ENCODE measurements at regions not wholly inside any gene's neighbourhood (a gene's known extent, or its start where the extent isn't known, plus 50 kb on each side); places are given as distances from the start of the nearest gene placed in this dataset.
"Not testable (repeated sequence)": the region's sequence is repeated elsewhere in the genome, so short reads cannot be mapped to it uniquely, and the experiment has no call there.

DNA sequence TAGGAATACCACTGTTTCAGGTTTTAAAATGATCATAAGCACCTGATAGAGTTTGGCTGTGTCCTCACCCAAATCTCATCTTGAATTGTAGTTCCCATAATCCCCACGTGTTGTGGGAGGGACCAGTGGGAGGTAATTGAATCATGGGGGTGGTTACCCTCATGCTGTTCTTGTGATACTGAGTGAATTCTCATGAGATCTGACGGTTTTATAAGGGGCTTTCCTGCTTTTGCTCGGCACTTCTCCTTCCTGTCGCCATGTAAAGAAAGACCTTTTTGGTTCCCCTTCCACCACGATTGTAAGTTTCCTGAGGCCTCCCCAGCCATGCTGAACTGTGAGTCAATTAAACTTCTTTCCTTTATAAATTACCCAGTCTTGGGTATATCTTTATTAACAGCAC lies 69.7 kb upstream of the USPL1 start:
- not testable (repeated sequence) for TF ChIP-seq EZH2phosphoT487 (IDR thresholded peaks at IDR 0.05; ENCODE audit: insufficient read depth, low read depth); EZH2 (IDR thresholded peaks at IDR 0.05; ENCODE audit: insufficient read depth, poor library complexity, severe bottlenecking)

Measured in GM23248 (cell line).